ENCODE measurements at regions not wholly inside any gene's neighbourhood (a gene's known extent, or its start where the extent isn't known, plus 50 kb on each side); places are given as distances from the start of the nearest gene placed in this dataset.

GRCh38 chr19:28393574-28394336 is 819.2 kb downstream of the UQCRFS1 start:
- Histone ChIP-seq H3K27me3 (ENCODE audit: insufficient read depth, poor library complexity, severe bottlenecking) (no peaks in the 10 kb centered on the region), H3K9me3 (ENCODE audit: severe bottlenecking) (no peaks in the 10 kb centered on the region), H3K27ac (ENCODE audit: poor library complexity, severe bottlenecking) (no peak overlapping the region), H3K4me3 (ENCODE audit: severe bottlenecking) (no peak overlapping the region), H3K36me3 (ENCODE audit: low read depth) (no peaks in the 10 kb centered on the region), H3K4me1 (ENCODE audit: insufficient read depth, poor library complexity, severe bottlenecking) (no peaks in the 10 kb centered on the region)
- no peak for ATAC-seq (ENCODE audit: low read depth)
- TF ChIP-seq CTCF (IDR thresholded peaks at IDR 0.05; ENCODE audit: poor library complexity, severe bottlenecking), result no peak
- DNase-seq (ENCODE audit: low spot score), result no peak

- no peak for DNase-seq (ENCODE audit: low spot score)
- TF ChIP-seq CTCF (IDR thresholded peaks at IDR 0.05; ENCODE audit: poor library complexity, severe bottlenecking), result no peak
- no peaks in the 10 kb centered on the region for H3K36me3 ChIP-seq (ENCODE audit: low read depth)
- ATAC-seq (ENCODE audit: low read depth), result no peak
- H3K27me3 ChIP-seq (ENCODE audit: insufficient read depth, poor library complexity, severe bottlenecking), result peaks cover 5% of the 10 kb centered on the region
- no peaks in the 10 kb centered on the region for H3K9me3 ChIP-seq (ENCODE audit: severe bottlenecking)
- H3K4me3 ChIP-seq (ENCODE audit: severe bottlenecking), result no peak overlapping the region
- H3K4me1 ChIP-seq (ENCODE audit: insufficient read depth, poor library complexity, severe bottlenecking), result no peaks in the 10 kb centered on the region
- H3K27ac ChIP-seq (ENCODE audit: poor library complexity, severe bottlenecking), result no peak overlapping the region
These were observed 824.0 kb downstream of the UQCRFS1 start for GRCh38 chr19:28388988-28389387.

GRCh38 chr19:28387507-28387906 is 825.4 kb downstream of the UQCRFS1 start:
- Histone ChIP-seq H3K36me3 (ENCODE audit: low read depth) (no peaks in the 10 kb centered on the region), H3K4me3 (ENCODE audit: severe bottlenecking) (no peak overlapping the region), H3K27me3 (ENCODE audit: insufficient read depth, poor library complexity, severe bottlenecking) (peaks cover 5% of the 10 kb centered on the region), H3K27ac (ENCODE audit: poor library complexity, severe bottlenecking) (no peak overlapping the region), H3K4me1 (ENCODE audit: insufficient read depth, poor library complexity, severe bottlenecking) (no peaks in the 10 kb centered on the region), H3K9me3 (ENCODE audit: severe bottlenecking) (no peaks in the 10 kb centered on the region)
- DNase-seq (ENCODE audit: low spot score) (no peak), ATAC-seq (ENCODE audit: low read depth) (no peak)
- TF ChIP-seq CTCF (IDR thresholded peaks at IDR 0.05; ENCODE audit: poor library complexity, severe bottlenecking), result no peak

DNA sequence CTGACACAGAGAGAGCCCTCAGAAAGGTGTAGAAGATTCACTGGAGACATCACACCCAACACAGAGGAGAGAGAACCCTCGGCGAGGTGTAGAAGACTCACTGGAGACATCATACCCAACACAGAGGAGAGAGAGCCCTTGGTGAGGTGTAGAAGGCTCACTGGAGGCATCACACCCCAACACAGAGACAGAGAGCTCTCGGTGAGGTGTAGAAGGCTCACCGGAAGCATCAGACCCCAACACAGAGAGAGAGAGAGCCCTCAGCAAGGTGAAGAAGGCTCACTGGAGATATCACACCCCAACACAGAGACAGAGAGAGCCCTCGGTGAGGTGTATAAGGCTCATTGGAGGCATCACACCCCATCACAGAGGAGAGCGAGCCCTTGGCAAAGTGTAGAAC is 826.5 kb downstream of the UQCRFS1 start:
- Histone ChIP-seq H3K9me3 (ENCODE audit: severe bottlenecking) (no peaks in the 10 kb centered on the region), H3K4me3 (ENCODE audit: severe bottlenecking) (no peak overlapping the region), H3K4me1 (ENCODE audit: insufficient read depth, poor library complexity, severe bottlenecking) (no peaks in the 10 kb centered on the region), H3K27ac (ENCODE audit: poor library complexity, severe bottlenecking) (no peak overlapping the region), H3K36me3 (ENCODE audit: low read depth) (no peaks in the 10 kb centered on the region), H3K27me3 (ENCODE audit: insufficient read depth, poor library complexity, severe bottlenecking) (peaks cover 5% of the 10 kb centered on the region)
- no peak for DNase-seq (ENCODE audit: low spot score)
- ATAC-seq (ENCODE audit: low read depth), result no peak
- TF ChIP-seq CTCF (IDR thresholded peaks at IDR 0.05; ENCODE audit: poor library complexity, severe bottlenecking), result no peak

- no peaks in the 10 kb centered on the region for H3K4me1 ChIP-seq (ENCODE audit: insufficient read depth, poor library complexity, severe bottlenecking)
- ATAC-seq (ENCODE audit: low read depth) (no peak; the same call in 2 of the 3 replicates), DNase-seq (ENCODE audit: low spot score) (no peak)
- H3K4me3 ChIP-seq (ENCODE audit: severe bottlenecking), result no peak overlapping the region
- H3K27me3 ChIP-seq (ENCODE audit: insufficient read depth, poor library complexity, severe bottlenecking), result peaks cover 5% of the 10 kb centered on the region
- H3K9me3 ChIP-seq (ENCODE audit: severe bottlenecking), result no peaks in the 10 kb centered on the region
- no peak for TF ChIP-seq CTCF (IDR thresholded peaks at IDR 0.05; ENCODE audit: poor library complexity, severe bottlenecking)
- H3K36me3 ChIP-seq (ENCODE audit: low read depth), result no peaks in the 10 kb centered on the region
- no peak overlapping the region for H3K27ac ChIP-seq (ENCODE audit: poor library complexity, severe bottlenecking)
These were observed 826.9 kb downstream of the UQCRFS1 start for GRCh38 chr19:28386066-28386465.
